ENCODE measurements at regions not wholly inside any gene's neighbourhood (a gene's known extent, or its start where the extent isn't known, plus 50 kb on each side); places are given as distances from the start of the nearest gene placed in this dataset.

GRCh38 chr11:114815176-114815575, 136.8 kb downstream of the NXPE2 start:
- Mint-ChIP-seq H3K27me3 (ENCODE audit: insufficient read depth) (no peaks in the 10 kb centered on the region), H3K9me3 (no peaks in the 10 kb centered on the region), H3K4me1 (ENCODE audit: low read depth) (no peaks in the 10 kb centered on the region), H3K4me3 (no peak overlapping the region), H3K36me3 (ENCODE audit: low read depth) (no peaks in the 10 kb centered on the region), H3K27ac (no peak overlapping the region)
- DNase-seq (ENCODE audit: low spot score) = no peak
- intact Hi-C loops (cut with micrococcal nuclease) = no loop called here

- Mint-ChIP-seq H3K27ac (no peak overlapping the region), H3K9me3 (no peaks in the 10 kb centered on the region), H3K4me1 (ENCODE audit: low read depth) (no peaks in the 10 kb centered on the region), H3K36me3 (ENCODE audit: low read depth) (no peaks in the 10 kb centered on the region), H3K4me3 (no peak overlapping the region), H3K27me3 (ENCODE audit: insufficient read depth) (no peaks in the 10 kb centered on the region)
- intact Hi-C loops (cut with micrococcal nuclease) = no loop called here
- DNase-seq (ENCODE audit: low spot score) = no peak
Observed at GRCh38 chr11:114815761-114816160, 137.4 kb downstream of the NXPE2 start.

GRCh38 chr11:114816791-114817190, 138.5 kb downstream of the NXPE2 start:
- H3K4me3 Mint-ChIP-seq = no peak overlapping the region
- DNase-seq (ENCODE audit: low spot score) = no peak
- H3K9me3 Mint-ChIP-seq = no peaks in the 10 kb centered on the region
- no peaks in the 10 kb centered on the region for H3K27me3 Mint-ChIP-seq (ENCODE audit: insufficient read depth)
- no peaks in the 10 kb centered on the region for H3K36me3 Mint-ChIP-seq (ENCODE audit: low read depth)
- no peak overlapping the region for H3K27ac Mint-ChIP-seq
- intact Hi-C loops (cut with micrococcal nuclease) = no loop called here
- no peaks in the 10 kb centered on the region for H3K4me1 Mint-ChIP-seq (ENCODE audit: low read depth)

GRCh38 chr11:114818382-114818781, 140.1 kb downstream of the NXPE2 start:
- no peaks in the 10 kb centered on the region for H3K4me1 Mint-ChIP-seq (ENCODE audit: low read depth)
- no peaks in the 10 kb centered on the region for H3K36me3 Mint-ChIP-seq (ENCODE audit: low read depth)
- no peak overlapping the region for H3K4me3 Mint-ChIP-seq
- no peaks in the 10 kb centered on the region for H3K27me3 Mint-ChIP-seq (ENCODE audit: insufficient read depth)
- intact Hi-C loops (cut with micrococcal nuclease) = no loop called here
- H3K9me3 Mint-ChIP-seq = no peaks in the 10 kb centered on the region
- no peak for DNase-seq (ENCODE audit: low spot score)
- H3K27ac Mint-ChIP-seq = no peak overlapping the region

- Mint-ChIP-seq H3K9me3 (no peaks in the 10 kb centered on the region), H3K4me1 (ENCODE audit: low read depth) (no peaks in the 10 kb centered on the region), H3K36me3 (ENCODE audit: low read depth) (no peaks in the 10 kb centered on the region), H3K27ac (no peak overlapping the region), H3K4me3 (no peak overlapping the region), H3K27me3 (ENCODE audit: insufficient read depth) (no peaks in the 10 kb centered on the region)
- DNase-seq (ENCODE audit: low spot score) = no peak
- intact Hi-C loops (cut with micrococcal nuclease) = no loop called here
Observed at GRCh38 chr11:114819028-114819427, 140.7 kb downstream of the NXPE2 start.

GRCh38 chr11:114820621-114821020, 142.3 kb downstream of the NXPE2 start:
- no peak for DNase-seq (ENCODE audit: low spot score)
- intact Hi-C loops (cut with micrococcal nuclease) = no loop called here
- H3K27ac Mint-ChIP-seq = no peak overlapping the region
- H3K4me1 Mint-ChIP-seq (ENCODE audit: low read depth) = no peaks in the 10 kb centered on the region
- H3K4me3 Mint-ChIP-seq = no peak overlapping the region
- no peaks in the 10 kb centered on the region for H3K9me3 Mint-ChIP-seq
- no peaks in the 10 kb centered on the region for H3K27me3 Mint-ChIP-seq (ENCODE audit: insufficient read depth)
- H3K36me3 Mint-ChIP-seq (ENCODE audit: low read depth) = no peaks in the 10 kb centered on the region

- no peaks in the 10 kb centered on the region for H3K9me3 Mint-ChIP-seq
- H3K27me3 Mint-ChIP-seq (ENCODE audit: insufficient read depth) = no peaks in the 10 kb centered on the region
- intact Hi-C loops (cut with micrococcal nuclease) = no loop called here
- no peak overlapping the region for H3K4me3 Mint-ChIP-seq
- H3K4me1 Mint-ChIP-seq (ENCODE audit: low read depth) = no peaks in the 10 kb centered on the region
- no peak overlapping the region for H3K27ac Mint-ChIP-seq
- no peak for DNase-seq (ENCODE audit: low spot score)
- no peaks in the 10 kb centered on the region for H3K36me3 Mint-ChIP-seq (ENCODE audit: low read depth)
Observed at GRCh38 chr11:114821621-114822412, 143.5 kb downstream of the NXPE2 start.

GRCh38 chr11:114826910-114827442, 148.6 kb downstream of the NXPE2 start:
- Mint-ChIP-seq H3K4me1 (ENCODE audit: low read depth) (no peaks in the 10 kb centered on the region), H3K27ac (no peak overlapping the region), H3K36me3 (ENCODE audit: low read depth) (no peaks in the 10 kb centered on the region), H3K27me3 (ENCODE audit: insufficient read depth) (no peaks in the 10 kb centered on the region), H3K4me3 (no peak overlapping the region), H3K9me3 (no peaks in the 10 kb centered on the region)
- intact Hi-C loops (cut with micrococcal nuclease) = no loop called here
- DNase-seq (ENCODE audit: low spot score) = no peak

GRCh38 chr11:114827736-114828135, 149.4 kb downstream of the NXPE2 start:
- no peak for DNase-seq (ENCODE audit: low spot score)
- H3K4me1 Mint-ChIP-seq (ENCODE audit: low read depth) = no peaks in the 10 kb centered on the region
- no peak overlapping the region for H3K4me3 Mint-ChIP-seq
- no peaks in the 10 kb centered on the region for H3K27me3 Mint-ChIP-seq (ENCODE audit: insufficient read depth)
- H3K27ac Mint-ChIP-seq = no peak overlapping the region
- no peaks in the 10 kb centered on the region for H3K36me3 Mint-ChIP-seq (ENCODE audit: low read depth)
- intact Hi-C loops (cut with micrococcal nuclease) = no loop called here
- H3K9me3 Mint-ChIP-seq = no peaks in the 10 kb centered on the region

GRCh38 chr11:114832532-114833125, 154.3 kb downstream of the NXPE2 start:
- Mint-ChIP-seq H3K4me1 (ENCODE audit: low read depth) (no peaks in the 10 kb centered on the region), H3K9me3 (no peaks in the 10 kb centered on the region), H3K36me3 (ENCODE audit: low read depth) (no peaks in the 10 kb centered on the region), H3K27ac (no peak overlapping the region), H3K4me3 (no peak overlapping the region), H3K27me3 (ENCODE audit: insufficient read depth) (no peaks in the 10 kb centered on the region)
- DNase-seq (ENCODE audit: low spot score) = no peak
- intact Hi-C loops (cut with micrococcal nuclease) = no loop called here

- no peak for DNase-seq (ENCODE audit: low spot score)
- Mint-ChIP-seq H3K4me3 (no peak overlapping the region), H3K4me1 (ENCODE audit: low read depth) (no peaks in the 10 kb centered on the region), H3K9me3 (peaks cover 13% of the 10 kb centered on the region), H3K27me3 (ENCODE audit: insufficient read depth) (no peaks in the 10 kb centered on the region), H3K36me3 (ENCODE audit: low read depth) (no peaks in the 10 kb centered on the region), H3K27ac (no peak overlapping the region)
- intact Hi-C loops (cut with micrococcal nuclease) = no loop called here
Observed at GRCh38 chr11:114836161-114836560, 157.8 kb downstream of the NXPE2 start.

- intact Hi-C loops (cut with micrococcal nuclease) = no loop called here
Observed at GRCh38 chr11:114844896-114845295, 166.6 kb downstream of the NXPE2 start.

GRCh38 chr11:114845766-114846415, 167.6 kb downstream of the NXPE2 start:
- no peak overlapping the region for H3K4me3 Mint-ChIP-seq
- intact Hi-C loops (cut with micrococcal nuclease) = loop anchor here (1.0 kb wide), 1 partner anchor 12 kb away; no protein-coding TSS in a partner anchor
- H3K9me3 Mint-ChIP-seq = no peaks in the 10 kb centered on the region
- no peak for DNase-seq (ENCODE audit: low spot score)
- H3K36me3 Mint-ChIP-seq (ENCODE audit: low read depth) = no peaks in the 10 kb centered on the region
- peaks cover 6% of the 10 kb centered on the region for H3K4me1 Mint-ChIP-seq (ENCODE audit: low read depth)
- H3K27me3 Mint-ChIP-seq (ENCODE audit: insufficient read depth) = no peaks in the 10 kb centered on the region
- no peak overlapping the region for H3K27ac Mint-ChIP-seq

More at GRCh38 chr11:114844896-114845295, 166.6 kb downstream of the NXPE2 start:
- H3K27ac Mint-ChIP-seq = no peak overlapping the region
- no peaks in the 10 kb centered on the region for H3K36me3 Mint-ChIP-seq (ENCODE audit: low read depth)
- no peak overlapping the region for H3K4me3 Mint-ChIP-seq
- H3K9me3 Mint-ChIP-seq = no peaks in the 10 kb centered on the region
- DNase-seq (ENCODE audit: low spot score) = no peak
- H3K27me3 Mint-ChIP-seq (ENCODE audit: insufficient read depth) = no peaks in the 10 kb centered on the region
- H3K4me1 Mint-ChIP-seq (ENCODE audit: low read depth) = peaks cover 6% of the 10 kb centered on the region

All from activated T-helper 1 cell treated with anti-CD3 and anti-CD28 coated beads, Interleukin-12 subunit alpha, Interleukin-12 subunit beta, Interleukin-2, Interleukin-4 antibody, amounts not matched to agents 30 ng/mL and 10 ng/mL and 1 ng/mL, durations not matched to agents 14 hours and 24 hours and 36 hours (primary cell).